Iris pigment epithelial cell (primary cell): ENCODE measurements at regions not wholly inside any gene's neighbourhood (a gene's known extent, or its start where the extent isn't known, plus 50 kb on each side); places are given as distances from the start of the nearest gene placed in this dataset.

ENCODE experiments used
- DNase-seq: peaks from one replicate; pipeline ENCODE4 v3.0.0-alpha.2; 2011; ENCODE audit warnings: low read depth

DNA sequence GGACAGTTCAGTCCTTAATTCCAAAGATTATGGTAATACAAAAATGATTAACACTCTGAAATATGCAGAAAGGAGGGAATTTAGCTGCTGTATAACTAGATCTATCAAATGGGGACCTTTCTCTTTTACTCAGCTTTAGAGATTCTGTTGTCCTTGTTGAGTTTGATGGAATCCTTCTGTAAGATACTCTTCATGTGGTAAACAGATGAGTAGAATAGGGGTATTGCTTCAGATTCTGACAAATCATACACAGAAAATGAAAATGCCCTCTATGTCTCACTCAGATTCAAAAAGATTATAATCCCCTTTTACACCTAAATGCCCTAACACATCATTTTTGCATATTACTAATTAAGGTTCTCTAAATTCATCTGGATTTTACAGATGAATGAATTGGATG, 50.7 kb downstream of the ARHGAP35 start:
- no peak for DNase-seq

DNA sequence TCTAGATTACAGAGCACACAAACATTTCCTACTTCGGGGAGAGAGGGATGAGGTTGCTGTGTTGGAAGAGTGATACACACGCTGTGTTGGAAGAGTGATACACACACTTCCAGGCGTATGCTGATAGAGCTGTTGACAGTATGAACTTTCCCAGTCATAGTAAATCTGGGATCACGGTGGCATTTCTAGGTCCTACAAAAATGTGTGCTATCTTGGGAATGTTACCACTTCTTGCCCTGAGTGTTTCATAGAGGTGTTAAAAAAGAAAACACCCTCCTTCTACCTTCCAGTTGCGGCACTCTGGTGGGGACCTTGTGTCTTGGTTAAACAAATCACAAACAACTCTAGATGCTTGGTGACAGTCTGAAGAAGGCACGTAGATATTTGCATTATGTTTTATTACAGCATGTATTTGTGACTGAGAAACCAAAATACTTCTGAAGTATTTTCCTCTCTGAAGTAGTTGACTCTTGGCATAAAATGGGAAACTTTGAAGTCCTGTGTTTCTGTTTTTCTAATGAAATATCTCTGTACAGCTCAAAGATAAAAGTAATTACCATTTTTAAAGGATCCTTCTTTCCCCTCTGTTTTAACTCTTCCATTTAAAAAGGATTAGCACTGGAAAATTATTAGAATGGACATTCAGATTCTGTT, 52.5 kb downstream of the ARHGAP35 start:
- DNase-seq: no peak

DNA sequence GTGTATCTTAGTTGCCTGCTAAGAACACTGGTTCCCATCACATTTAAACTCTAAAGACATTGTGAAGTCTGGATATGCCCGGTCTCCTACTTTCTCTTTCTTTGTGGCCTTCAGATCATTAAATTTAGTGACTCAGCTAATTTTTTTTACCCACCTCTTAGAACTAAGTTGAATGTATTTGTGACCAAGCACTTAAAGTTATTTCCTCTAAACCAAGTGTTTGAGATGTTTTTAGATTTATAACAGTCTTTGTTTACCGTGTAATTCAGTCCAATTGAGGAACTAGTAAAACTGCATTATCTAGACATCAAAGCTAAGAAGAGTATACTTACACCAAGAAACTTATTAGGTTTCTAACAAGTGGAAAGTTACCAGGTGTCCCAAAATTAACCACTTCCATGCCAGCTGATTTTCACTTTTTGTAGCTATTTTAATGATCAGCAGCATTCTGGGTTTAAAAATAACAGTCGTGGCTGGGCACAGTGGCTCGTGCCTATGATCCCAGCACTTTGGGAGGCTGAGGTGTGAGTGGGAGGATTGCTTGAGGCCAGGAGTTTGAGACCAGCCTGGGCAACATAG, 53.1 kb downstream of the ARHGAP35 start:
- DNase-seq: peak; percentile 53

DNA sequence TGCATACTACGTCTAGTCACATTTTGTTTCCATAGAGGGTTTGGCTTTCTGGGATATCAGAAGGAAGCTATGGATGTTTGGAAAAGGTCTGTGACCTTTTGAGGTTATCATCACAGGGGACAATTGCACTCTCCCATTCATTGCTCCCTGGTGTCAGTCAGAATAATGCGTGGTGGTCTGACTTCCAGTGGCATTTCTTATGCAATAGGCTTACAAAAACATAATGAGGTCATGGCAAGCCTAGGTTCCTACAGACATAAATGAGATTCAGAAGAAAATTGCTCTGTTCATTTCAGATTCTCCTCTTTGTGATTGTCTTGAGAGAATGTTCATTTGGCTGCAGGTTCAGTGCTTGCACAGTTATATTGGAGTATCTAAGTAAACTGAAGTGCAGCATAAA, 54.6 kb downstream of the ARHGAP35 start:
- DNase-seq: peak; percentile 49

DNA sequence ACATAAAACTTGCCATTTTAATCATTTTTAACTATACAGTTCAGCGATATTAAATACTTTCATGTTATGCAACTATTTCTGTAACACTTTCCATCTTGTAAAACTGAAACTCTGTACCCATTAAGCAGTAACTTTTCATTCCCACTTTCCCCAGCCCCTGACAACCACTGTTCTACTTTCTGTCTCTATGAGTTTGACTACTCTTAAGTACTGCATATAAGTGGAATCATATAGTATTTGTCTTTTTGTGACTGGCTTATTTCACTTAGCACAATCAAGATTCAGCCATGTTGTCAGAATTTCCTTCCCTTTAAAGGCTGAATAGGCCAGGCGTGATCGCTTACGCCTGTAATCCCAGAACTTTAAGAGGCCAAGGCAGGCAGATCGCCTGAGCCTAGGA, 56.2 kb downstream of the ARHGAP35 start:
- DNase-seq: no peak

DNA sequence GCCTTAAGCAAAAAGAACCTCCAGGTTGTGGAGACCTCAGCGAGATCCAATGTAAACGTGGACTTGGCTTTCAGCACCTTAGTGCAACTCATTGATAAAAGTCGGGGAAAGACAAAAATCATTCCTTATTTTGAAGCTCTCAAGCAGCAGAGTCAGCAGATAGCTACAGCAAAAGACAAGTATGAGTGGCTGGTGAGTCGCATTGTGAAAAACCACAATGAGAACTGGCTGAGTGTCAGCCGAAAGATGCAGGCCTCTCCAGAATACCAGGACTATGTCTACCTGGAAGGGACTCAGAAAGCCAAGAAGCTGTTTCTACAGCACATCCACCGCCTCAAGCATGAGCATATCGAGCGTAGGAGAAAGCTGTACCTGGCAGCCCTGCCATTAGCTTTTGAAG, 58.5 kb downstream of the ARHGAP35 start:
- DNase-seq: peak; percentile 45

DNA sequence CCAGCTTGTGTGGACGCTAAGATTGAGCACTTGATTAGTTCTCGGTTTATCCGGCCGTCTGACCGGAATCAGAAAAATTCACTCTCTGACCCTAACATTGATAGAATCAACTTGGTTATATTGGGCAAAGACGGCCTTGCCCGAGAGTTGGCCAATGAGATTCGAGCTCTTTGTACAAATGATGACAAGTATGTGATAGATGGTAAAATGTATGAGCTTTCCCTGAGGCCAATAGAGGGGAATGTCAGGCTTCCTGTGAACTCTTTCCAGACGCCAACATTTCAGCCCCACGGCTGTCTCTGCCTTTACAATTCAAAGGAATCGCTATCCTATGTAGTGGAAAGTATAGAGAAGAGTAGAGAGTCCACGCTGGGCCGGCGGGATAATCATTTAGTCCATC, 59.6 kb downstream of the ARHGAP35 start:
- no peak for DNase-seq

DNA sequence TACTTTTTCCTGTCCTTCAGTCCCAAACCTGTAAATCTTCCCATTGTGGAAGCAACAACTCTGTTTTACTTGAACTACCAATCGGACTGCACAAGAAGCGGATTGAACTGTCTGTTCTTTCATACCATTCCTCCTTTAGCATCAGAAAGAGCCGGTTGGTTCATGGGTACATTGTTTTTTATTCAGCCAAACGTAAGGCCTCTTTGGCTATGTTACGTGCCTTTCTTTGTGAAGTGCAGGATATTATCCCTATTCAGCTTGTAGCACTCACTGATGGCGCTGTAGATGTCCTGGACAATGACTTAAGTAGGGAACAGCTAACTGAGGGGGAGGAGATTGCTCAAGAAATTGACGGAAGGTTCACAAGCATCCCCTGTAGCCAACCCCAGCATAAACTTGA, 60.3 kb downstream of the ARHGAP35 start:
- DNase-seq: no peak

DNA sequence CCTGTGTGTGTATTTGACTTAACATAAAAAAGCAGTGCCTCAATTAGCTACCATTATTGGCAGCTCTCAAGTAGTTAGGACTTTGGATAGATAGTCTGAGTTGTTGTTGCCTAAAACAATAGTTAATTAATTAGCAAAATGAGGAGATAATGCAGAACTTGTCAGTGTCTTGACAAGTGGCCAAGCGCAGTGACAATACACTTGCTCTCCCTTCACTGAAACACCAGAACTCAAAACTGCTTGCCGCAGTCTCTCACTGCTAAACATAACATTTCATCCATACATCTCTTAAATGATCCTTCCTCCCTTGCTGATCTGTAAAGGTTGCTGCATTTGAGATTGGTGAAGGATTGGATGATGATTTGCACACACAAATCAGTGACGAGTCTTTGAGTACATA, 61.7 kb downstream of the ARHGAP35 start:
- no peak for DNase-seq

DNA sequence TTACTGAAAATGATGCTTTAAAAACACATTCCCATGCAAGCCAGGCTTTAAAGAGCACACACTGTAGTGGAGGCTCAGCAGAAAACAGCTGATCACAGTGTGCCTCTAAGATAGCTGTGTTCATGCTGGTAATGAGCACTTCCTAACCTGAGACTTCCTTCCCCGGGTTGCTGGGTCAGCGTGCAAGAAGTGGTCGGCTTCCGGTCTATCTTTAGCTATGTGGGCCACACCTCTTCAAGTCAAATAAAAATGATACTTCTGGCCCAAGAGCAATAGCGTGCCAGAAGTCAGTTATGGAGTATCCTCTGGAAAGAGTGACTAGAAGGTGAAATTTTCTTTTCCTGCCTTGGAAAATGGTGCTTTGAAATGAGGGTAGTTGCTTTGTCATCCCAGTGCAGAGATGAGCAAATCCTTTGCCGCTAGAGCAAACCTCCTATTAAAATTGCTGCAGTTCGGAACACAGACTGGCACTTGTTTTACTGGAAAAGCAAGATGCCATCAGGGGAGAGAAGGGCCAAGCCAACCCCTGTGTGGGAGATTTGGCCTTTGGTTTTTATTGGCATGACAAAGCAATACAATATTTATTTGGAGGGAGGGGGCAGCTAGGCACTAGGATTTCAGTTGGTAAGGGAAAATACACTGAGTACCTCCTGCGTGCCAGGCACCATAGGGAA, 64.2 kb downstream of the ARHGAP35 start:
- DNase-seq: no peak

DNA sequence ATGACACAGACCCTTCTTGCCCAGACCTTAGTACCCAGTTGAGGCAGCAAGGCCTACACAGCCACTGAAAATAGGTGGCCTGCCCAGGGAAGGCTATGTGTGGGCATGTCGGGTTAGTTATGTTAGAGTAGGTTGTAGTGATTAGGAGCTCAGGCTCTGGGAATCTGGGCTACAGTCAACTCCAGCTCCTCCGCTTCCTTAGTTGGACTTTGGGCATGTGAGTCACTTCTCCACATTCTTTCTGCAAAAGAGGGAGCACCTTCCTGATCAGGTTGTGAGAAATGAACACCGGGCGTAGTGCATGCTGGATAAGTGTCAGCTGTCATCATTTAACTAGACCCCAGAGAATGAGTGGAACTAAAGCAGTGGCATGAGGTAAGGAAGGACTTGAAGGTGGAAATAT, 64.8 kb downstream of the ARHGAP35 start:
- DNase-seq: no peak

DNA sequence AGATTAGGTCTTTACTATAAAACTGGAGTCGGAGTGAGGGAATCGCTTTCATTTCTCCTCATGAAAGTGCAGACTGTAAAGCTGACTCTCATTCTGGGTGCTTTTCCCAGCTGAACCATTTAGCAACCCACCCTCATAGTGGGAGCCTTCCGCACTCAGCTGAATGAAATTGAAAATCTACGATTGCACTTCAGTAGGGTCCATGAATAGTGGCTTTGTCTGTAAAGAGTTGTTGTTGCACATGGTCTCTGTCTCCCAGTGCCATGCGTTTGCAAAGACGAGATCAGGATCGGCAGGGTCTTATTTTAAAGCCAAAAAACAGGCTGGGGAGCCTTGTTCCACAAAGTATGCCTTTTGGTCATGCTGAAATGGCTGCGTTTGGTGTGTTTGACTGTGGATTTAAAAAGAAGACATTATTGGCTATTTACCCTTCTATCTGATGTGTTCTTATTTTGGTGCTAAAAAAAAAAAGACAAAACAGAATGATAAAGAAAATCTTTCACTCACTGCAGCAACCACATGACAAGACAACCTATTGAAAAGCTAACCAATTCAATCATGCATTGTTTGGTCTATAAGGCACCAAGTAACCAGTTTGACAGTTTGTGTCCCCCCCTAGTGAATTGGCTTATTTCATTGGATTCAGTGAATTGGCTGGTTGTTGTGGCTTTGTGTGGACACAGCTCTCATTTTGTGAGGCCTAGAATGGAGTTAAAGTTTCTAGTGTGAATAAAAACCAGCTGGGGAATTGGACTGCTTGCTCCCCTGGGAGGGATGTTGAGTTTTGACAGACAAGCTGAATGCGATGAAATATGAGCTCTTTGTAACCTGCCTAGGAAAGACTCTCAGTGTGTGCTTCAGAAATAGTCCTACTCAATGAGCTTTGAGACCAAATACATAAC, 65.6 kb downstream of the ARHGAP35 start:
- DNase-seq: no peak

DNA sequence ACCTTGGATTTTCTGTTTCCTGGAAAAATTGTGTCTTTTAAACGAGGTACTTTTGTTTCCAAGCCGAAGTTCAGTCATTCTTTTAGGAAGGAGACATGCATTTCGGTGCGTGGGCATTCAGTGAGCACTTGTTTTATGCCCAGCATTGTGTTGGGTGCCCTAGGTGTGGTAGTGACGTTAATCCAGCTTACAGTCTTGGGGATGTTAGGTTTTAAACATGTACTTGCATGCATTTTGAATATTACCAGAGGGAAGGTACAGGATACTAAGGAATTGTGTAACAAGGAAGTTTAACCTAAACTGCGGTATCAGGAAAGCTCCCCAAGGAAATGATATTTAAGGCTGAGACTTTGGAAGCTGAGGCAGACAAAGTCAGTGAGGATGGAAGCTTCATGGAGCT, 66.3 kb downstream of the ARHGAP35 start:
- no peak for DNase-seq

DNA sequence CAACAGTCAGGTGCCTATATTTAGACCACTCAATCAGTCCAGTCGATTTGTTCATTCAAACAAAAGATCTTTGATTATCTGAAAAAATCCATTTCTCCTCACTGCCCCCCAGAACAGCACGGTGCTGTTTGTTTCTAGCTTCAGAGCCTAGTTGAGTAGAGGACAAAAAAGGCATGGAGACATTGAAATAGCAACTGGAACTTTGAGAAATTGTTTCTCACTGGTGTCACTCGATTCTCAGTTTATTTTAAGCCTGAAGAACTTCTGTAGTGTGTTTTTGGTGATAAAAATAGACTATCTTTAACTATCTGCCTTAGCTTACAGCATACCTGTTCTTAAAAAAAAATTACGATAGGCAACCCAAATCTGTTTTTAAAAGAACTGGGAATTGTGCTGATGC, 67.1 kb downstream of the ARHGAP35 start:
- DNase-seq: no peak

DNA sequence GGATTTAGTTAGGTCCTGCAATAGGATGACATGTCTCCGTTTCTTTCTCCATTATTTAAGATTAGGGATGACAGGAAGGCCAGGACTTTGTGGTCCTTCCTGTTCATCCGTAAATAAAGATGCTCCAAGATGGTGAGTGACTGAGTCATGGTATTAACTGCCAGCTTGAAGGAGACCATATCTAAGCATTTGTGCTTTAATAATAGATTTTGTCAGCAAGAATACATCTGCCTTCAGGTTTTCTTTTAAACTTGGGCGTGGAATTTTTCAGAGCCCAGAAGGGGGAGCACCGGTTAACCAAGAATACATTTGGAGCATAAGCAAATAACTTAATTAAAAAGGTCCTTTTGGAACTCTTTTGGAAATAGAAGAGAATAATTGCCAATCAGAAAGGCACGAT, 68.2 kb downstream of the ARHGAP35 start:
- DNase-seq: no peak

DNA sequence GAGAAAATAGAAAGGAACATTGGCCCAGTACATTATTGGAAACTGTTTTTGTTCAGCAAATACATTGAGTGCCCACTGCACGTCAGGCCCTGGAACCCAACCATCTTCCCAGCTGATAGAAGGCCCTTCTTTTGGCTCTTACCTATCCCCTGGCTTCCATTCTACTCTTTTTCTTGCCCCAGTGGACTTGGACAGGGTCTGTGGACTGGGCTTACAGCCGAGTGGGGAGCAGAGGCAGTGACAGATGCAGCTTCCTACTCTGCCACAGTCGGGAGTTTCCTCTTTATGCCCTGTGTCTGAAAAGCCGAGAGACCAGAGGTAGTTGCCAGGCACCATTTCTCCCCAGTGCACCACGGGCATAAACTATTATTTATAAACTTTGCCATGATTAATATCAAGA, 70.4 kb downstream of the ARHGAP35 start:
- DNase-seq: no peak

DNA sequence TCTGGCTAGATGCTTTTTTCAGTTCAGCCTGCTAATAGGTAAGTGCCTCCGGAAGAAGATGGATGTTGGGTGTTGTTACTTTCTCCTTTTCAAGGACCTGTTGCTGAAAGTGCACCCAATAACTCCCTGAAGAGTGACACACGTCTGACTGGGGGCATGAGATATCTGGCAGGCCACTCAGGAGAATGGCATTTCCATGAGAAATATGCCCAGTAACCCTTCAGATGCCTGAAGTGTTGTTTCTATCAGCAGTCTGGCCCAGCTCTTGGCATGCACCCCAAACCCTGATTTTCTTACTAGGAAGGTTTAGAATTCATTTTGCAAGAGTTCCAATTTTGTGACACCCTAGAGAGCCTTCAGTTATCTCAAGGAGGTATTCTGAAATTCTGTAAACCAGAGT, 71.5 kb downstream of the ARHGAP35 start:
- peak; percentile 67 for DNase-seq

DNA sequence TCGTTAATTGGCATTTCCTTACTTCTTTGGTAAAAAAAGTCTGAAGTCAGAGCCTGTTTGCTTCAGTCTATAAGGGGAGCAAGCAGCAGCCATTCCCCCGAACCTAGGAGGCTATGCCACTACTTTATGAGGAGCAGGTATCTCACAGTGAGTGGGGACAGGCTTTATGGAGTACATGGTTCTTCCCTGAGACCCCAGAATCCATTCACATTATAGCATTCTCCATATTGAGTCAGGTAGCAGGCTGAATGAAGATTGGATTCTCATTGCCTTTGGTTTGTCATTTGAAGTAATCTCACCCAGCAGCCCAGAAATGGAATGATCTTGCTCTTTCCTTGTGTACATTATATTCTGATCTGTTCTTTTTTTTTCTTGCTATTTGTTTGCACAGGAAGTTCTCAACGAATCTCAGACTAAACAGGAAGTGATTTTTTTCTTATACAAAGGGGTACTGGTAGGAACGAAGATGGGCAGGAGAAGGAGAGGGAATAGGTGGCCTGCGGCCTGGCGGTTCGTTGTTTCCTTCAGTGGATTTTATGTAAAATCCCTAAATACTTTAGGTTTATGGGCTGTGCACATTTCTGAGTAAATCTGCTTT, 74.4 kb downstream of the ARHGAP35 start:
- DNase-seq: no peak

DNA sequence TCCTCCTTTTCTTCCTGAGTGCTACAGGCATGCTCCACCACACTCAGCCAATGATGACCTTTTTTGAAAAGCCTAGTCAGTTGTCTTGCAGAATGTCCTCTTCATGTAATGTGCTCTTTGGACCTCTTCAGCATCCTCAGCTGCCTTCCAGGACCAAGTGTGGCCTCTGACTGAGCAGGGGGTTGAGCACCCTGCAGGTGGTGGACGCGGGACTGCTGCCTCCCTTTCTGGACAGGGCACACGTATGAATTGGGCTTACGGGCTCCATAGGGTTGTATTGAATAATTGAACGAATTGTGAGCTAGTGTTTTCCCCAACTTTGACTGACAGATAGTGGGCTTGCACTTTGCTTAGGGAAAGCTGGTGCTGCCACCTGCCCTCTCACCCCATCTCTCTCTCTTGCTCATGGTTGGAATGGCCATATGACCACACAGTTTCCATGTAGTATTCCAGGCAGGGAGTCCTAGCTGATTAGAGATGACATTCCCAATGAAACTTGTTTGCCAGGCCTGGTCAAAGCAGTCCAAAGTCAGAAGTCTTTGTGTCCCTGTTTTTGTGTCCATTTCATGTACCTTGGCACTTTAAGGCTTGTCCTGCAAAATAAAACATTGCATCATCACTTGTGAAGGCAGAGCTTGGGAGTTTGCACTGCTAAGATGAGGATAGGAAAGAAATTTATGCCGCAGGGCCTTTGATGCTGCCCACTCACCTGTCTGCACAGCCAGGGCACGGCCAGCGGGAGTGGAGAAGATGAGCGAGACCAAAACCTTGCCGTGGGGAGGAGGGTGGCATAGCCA, 76.3 kb upstream of the NPAS1 start:
- DNase-seq: no peak

DNA sequence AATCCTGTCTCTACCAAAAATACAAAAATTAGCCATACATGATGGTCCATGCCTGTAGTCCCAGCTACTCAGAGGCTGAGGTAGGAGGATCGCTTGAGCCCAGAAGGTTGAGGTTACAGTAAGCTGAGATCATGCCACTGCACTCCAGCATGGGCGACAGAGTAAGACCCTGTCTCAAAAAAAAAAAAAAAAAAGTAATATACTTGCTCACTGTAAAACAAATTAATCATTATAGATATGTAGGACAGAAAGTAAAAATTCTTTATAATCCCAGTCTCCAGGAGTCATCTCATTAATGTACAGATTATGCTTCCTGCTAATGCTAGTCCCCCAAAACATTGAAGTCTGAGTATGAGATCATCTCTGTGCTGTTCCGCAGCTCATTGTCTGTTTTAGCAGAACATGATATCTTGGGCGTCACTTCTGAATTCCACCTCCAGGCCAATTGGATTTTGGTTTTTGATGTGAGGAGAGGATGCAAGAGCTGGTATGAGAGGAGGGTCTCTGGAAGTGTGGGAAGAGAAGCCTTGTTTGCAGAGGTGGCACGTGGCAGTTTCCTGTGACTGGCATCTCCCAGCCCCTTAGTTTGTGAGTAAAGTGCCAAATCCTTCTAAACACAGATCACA, 75.4 kb upstream of the NPAS1 start:
- no peak for DNase-seq
